ENCODE measurements at regions not wholly inside any gene's neighbourhood (a gene's known extent, or its start where the extent isn't known, plus 50 kb on each side); places are given as distances from the start of the nearest gene placed in this dataset.
A peak's percentile ranks its signal among the peaks of the same experiment; 100 is the strongest.

- DNase-seq: peak in 1 of 3 experiments; percentile 33
Observed at GRCh38 chr1:83813576-83813975, 185.4 kb downstream of the TTLL7 start.

- no peak for DNase-seq
Observed at GRCh38 chr1:83810144-83810543, 188.8 kb downstream of the TTLL7 start.

- no peak for DNase-seq
Observed at GRCh38 chr1:83808536-83808935, 190.4 kb downstream of the TTLL7 start.

GRCh38 chr1:83807821-83808220 lies 191.1 kb downstream of the TTLL7 start:
- DNase-seq: no peak

GRCh38 chr1:83807231-83807630 lies 191.7 kb downstream of the TTLL7 start:
- DNase-seq: no peak

- DNase-seq: no peak
Observed at GRCh38 chr1:83805921-83806320, 193.0 kb downstream of the TTLL7 start.

- DNase-seq: peak in 1 of 3 experiments; percentile 52
Observed at GRCh38 chr1:83802460-83803152, 196.3 kb downstream of the TTLL7 start.

- DNase-seq: peak in 2 of 3 experiments; percentile 73 to 93
Observed at GRCh38 chr1:83802023-83802422, 196.9 kb downstream of the TTLL7 start.

GRCh38 chr1:83800066-83800465 lies 198.9 kb downstream of the TTLL7 start:
- DNase-seq: no peak

GRCh38 chr1:83799594-83799993 lies 199.3 kb downstream of the TTLL7 start:
- DNase-seq: no peak

- DNase-seq: no peak
Observed at GRCh38 chr1:83798965-83799364, 200.0 kb downstream of the TTLL7 start.

GRCh38 chr1:83796409-83796808 lies 202.5 kb downstream of the TTLL7 start:
- no peak for DNase-seq

- DNase-seq: no peak
Observed at GRCh38 chr1:83794384-83794783, 204.5 kb downstream of the TTLL7 start.

GRCh38 chr1:83791821-83792437 lies 207.0 kb downstream of the TTLL7 start:
- no peak for DNase-seq

- DNase-seq: no peak
Observed at GRCh38 chr1:83790446-83790845, 208.5 kb downstream of the TTLL7 start.

- DNase-seq: no peak
Observed at GRCh38 chr1:83787246-83787998, 211.5 kb downstream of the TTLL7 start.

GRCh38 chr1:83781667-83782066 lies 217.3 kb downstream of the TTLL7 start:
- DNase-seq: no peak

- DNase-seq: no peak
Observed at GRCh38 chr1:83779565-83779964, 219.4 kb downstream of the TTLL7 start.

GRCh38 chr1:83777758-83778101 lies 221.2 kb downstream of the TTLL7 start:
- no peak for DNase-seq

GRCh38 chr1:83776913-83777757 lies 221.8 kb downstream of the TTLL7 start:
- DNase-seq: peak in 1 of 3 experiments; percentile 15

GRCh38 chr1:83775977-83776603 lies 222.8 kb downstream of the TTLL7 start:
- DNase-seq: no peak

- DNase-seq: peak in 1 of 3 experiments; percentile 8
Observed at GRCh38 chr1:83773059-83773458, 225.9 kb downstream of the TTLL7 start.

- DNase-seq: no peak
Observed at GRCh38 chr1:83770319-83770661, 228.6 kb downstream of the TTLL7 start.
